Suprapubic skin (tissue), 3 donors: ENCODE measurements at regions not wholly inside any gene's neighbourhood (a gene's known extent, or its start where the extent isn't known, plus 50 kb on each side); places are given as distances from the start of the nearest gene placed in this dataset.

ENCODE experiments used
- CTCF ChIP-seq, 2 donors: fragments of 200-600 bp in 1 of 2; fragments of 450-650 bp in 1 of 2; sonication (generic) in 1 of 2; IDR thresholded peaks; one replicate each; pipeline ENCODE4 v1.5.1; 2016 to 2019; ENCODE audit warnings: antibody characterized with exemption in 2 of 2, mild to moderate bottlenecking in 1 of 2, moderate library complexity in 1 of 2
- POLR2A ChIP-seq, 2 donors: fragments of 450-650 bp; IDR thresholded peaks; one replicate each; pipeline ENCODE4 v1.6.1; 2017; ENCODE audit warnings: antibody characterized with exemption in 2 of 2, mild to moderate bottlenecking in 2 of 2, moderate library complexity in 2 of 2

DNA sequence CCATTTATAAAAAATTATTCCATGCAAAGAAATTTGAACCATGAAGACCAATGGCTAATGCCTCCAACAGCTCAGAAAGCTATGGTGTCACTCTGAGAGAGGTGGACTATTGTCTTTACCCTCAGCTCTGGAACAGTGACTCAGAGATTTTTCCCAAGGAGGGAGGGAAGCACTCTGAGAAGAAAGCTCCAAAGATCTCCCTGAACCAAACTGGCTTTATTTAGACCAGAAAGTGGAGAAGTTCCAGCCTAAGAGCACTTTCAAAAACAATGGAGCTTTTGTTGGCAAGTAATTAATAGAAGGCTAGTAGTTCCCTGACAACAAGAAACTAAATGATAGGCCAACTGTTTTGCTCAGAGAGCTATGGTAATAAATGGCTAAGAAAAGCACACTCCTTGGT is 599.9 kb upstream of the MDGA2 start:
- TF ChIP-seq POLR2A (IDR thresholded peaks at IDR 0.05) (no peak), CTCF (IDR thresholded peaks at IDR 0.05) (no peak)
